K562 (cell line): ENCODE measurements at regions not wholly inside any gene's neighbourhood (a gene's known extent, or its start where the extent isn't known, plus 50 kb on each side); places are given as distances from the start of the nearest gene placed in this dataset.

Experiments
- ATAC-seq: fragments of 200-7000 bp; cut with Tn5 transposase; 3 replicates; pipeline ENCODE4 v1.9.1; 2020; ENCODE audit warnings: moderate library complexity
- BruUV-seq: library from RNA; stranded (reverse); fragments of 400-500 nt; replicated peaks from 2 replicates; lab custom pipeline; 2021; lab: Mats Ljungman, UMichigan
- CTCF ChIA-PET: fragments of 300-600 bp; formaldehyde crosslinking; extraction: SDS; loops from one replicate; lab custom pipeline; 2021; ENCODE audit warnings: low intra/inter-chr PET ratio; lab: Yijun Ruan, JAX
- POLR2A ChIA-PET: fragments of 300-600, 350-650 bp; sonication (Branson Sonifier 250); formaldehyde crosslinking; extraction: SDS; loops from one replicate; lab custom pipeline; 2021; ENCODE audit warnings: antibody characterized with exemption, inconsistent platforms; lab: Yijun Ruan, JAX
- DNase-seq, 4 experiments: peaks; one replicate each; pipeline versions ENCODE4 v3.0.0 to v3.0.0-alpha.2; 2011 to 2018; ENCODE audit warnings: low spot score in 3 of 4, mixed read lengths in 3 of 4; ENCODE audit errors: extremely low read depth in 1 of 4
- FAIRE-seq: peaks from 2 replicates; lab custom pipeline; 2011; peaks lifted over from hg19 to GRCh38; lab: Jason Lieb, UNC
- H2AFZ ChIP-seq: 2 replicates; pipeline ENCODE4 v1.6.0; 2011; ENCODE audit warnings: low read depth, low read length, control low read depth, inconsistent platforms
- H3K27ac ChIP-seq: fragments of 200-600 bp; 3 replicates; pipeline ENCODE4 v1.8.0; 2011; ENCODE audit warnings: low read depth, mild to moderate bottlenecking, control low read depth, inconsistent platforms, low read length, moderate library complexity, mixed read lengths; ENCODE audit errors: extremely low read depth
- H3K27me3 ChIP-seq, 2 experiments: fragments of 300-600 bp in 1 of 2; 2 replicates in 1 of 2; 3 replicates in 1 of 2; pipeline versions ENCODE4 v1.6.0 to v1.8.0; 2011; ENCODE audit warnings: inconsistent platforms in 2 of 2, low read length in 2 of 2, mild to moderate bottlenecking in 1 of 2, mixed read lengths in 1 of 2, moderate library complexity in 1 of 2; ENCODE audit not compliant: control insufficient read depth in 2 of 2, insufficient read depth in 2 of 2
- H3K36me3 ChIP-seq: fragments of 300-600 bp; 3 replicates; pipeline ENCODE4 v1.8.0; 2011; ENCODE audit warnings: mild to moderate bottlenecking, low read length, inconsistent platforms; ENCODE audit not compliant: control insufficient read depth, insufficient read depth
- H3K4me1 ChIP-seq, 2 experiments: fragments of 200-600 bp in 1 of 2; replicated peaks in 1 of 2; 2 replicates in 1 of 2; 3 replicates in 1 of 2; pipeline versions ENCODE4 v1.5.1 to v1.8.0; 2011; ENCODE audit warnings: inconsistent platforms in 2 of 2, low read length in 2 of 2, mild to moderate bottlenecking in 1 of 2, mixed read lengths in 1 of 2, moderate library complexity in 1 of 2; ENCODE audit not compliant: control insufficient read depth in 2 of 2, insufficient read depth in 2 of 2
- H3K4me2 ChIP-seq: 2 replicates; pipeline ENCODE4 v1.6.1; 2011; ENCODE audit warnings: low read length, control low read depth, inconsistent platforms, mixed read lengths; ENCODE audit not compliant: insufficient read depth
- H3K4me3 ChIP-seq: fragments of 200-600 bp; sonication (generic), shearing (Covaris generic); 2 replicates; pipeline ENCODE4 v1.5.1; 2016; ENCODE audit warnings: control low read depth, inconsistent platforms
- H3K79me2 ChIP-seq: fragments of 200-600 bp; 3 replicates; pipeline ENCODE4 v1.8.0; 2011; ENCODE audit warnings: low read length, inconsistent platforms; ENCODE audit not compliant: control insufficient read depth, insufficient read depth
- H3K9ac ChIP-seq, 2 experiments: 2 replicates each; pipeline versions ENCODE4 v1.6.0 to v1.6.1; 2011; ENCODE audit warnings: low read depth in 2 of 2, low read length in 2 of 2, control low read depth in 1 of 2, inconsistent platforms in 1 of 2, mild to moderate bottlenecking in 1 of 2, mixed read lengths in 1 of 2; ENCODE audit not compliant: insufficient read depth in 1 of 2
- H3K9me1 ChIP-seq: one replicate; pipeline ENCODE4 v1.6.0; 2011; ENCODE audit warnings: inconsistent platforms, mild to moderate bottlenecking, low read length, moderate library complexity; ENCODE audit not compliant: control insufficient read depth, insufficient read depth
- H3K9me3 ChIP-seq: replicated peaks from 2 replicates; pipeline ENCODE4 v1.5.1; 2011; ENCODE audit warnings: low read depth, low read length, inconsistent platforms; ENCODE audit not compliant: control insufficient read depth, insufficient read depth
- H4K20me1 ChIP-seq: replicated peaks from 2 replicates; pipeline ENCODE4 v1.6.1; 2011; ENCODE audit warnings: low read length, inconsistent platforms, mixed read lengths; ENCODE audit not compliant: control insufficient read depth, insufficient read depth
- HMG20B ChIP-seq: fragments of 250-450 bp; sonication (Bioruptor Pico); IDR thresholded peaks from 2 replicates; pipeline ENCODE4 v1.5.0; 2021; ENCODE audit warnings: mild to moderate bottlenecking
- MEIS2 ChIP-seq: fragments of 450-650 bp; IDR thresholded peaks from 2 replicates; pipeline ENCODE4 v1.6.1; 2014; ENCODE audit warnings: mild to moderate bottlenecking; ENCODE audit not compliant: partially characterized antibody
- MGA ChIP-seq: fragments of 450-650 bp; IDR thresholded peaks from 2 replicates; pipeline ENCODE4 v1.6.1; 2016; ENCODE audit warnings: mild to moderate bottlenecking, moderate library complexity
- PYGO2 ChIP-seq: fragments of 450-650 bp; IDR thresholded peaks from 2 replicates; pipeline ENCODE4 v1.6.1; 2016; ENCODE audit warnings: mild to moderate bottlenecking, missing genetic modification characterization, moderate library complexity, missing compliant biosample characterization
- RFX1 ChIP-seq: fragments of 450-650 bp; IDR thresholded peaks from 2 replicates; pipeline ENCODE4 v1.6.1; 2016; ENCODE audit warnings: mild to moderate bottlenecking, moderate library complexity
- TEAD1 ChIP-seq, 2 experiments: fragments of 450-650 bp in 1 of 2; sonication (generic) in 1 of 2; formaldehyde crosslinking; IDR thresholded peaks; 2 replicates each; pipeline versions ENCODE4 v1.4.0 to v1.8.0; 2020 to 2022; ENCODE audit warnings: mild to moderate bottlenecking in 2 of 2, missing genetic modification reagents in 1 of 2
- TEAD2 ChIP-seq: fragments of 450-650 bp; IDR thresholded peaks from 2 replicates; pipeline ENCODE4 v1.6.1; 2016; ENCODE audit warnings: missing genetic modification characterization, control low read depth, missing compliant biosample characterization
- ZBTB9 ChIP-seq: fragments of 450-650 bp; formaldehyde crosslinking; IDR thresholded peaks from 2 replicates; pipeline ENCODE4 v1.4.0; 2020; ENCODE audit warnings: mild to moderate bottlenecking, moderate library complexity
- WGBS: fragments of 100-300 bp; shearing (Covaris generic); methylation state at CpG from one replicate; pipeline ENCODE4 v1.1.6; 2016; ENCODE audit warnings: low coverage, mixed read lengths; ENCODE audit not compliant: insufficient coverage; ENCODE audit errors: missing lambda C conversion rate; 5-methylcytosine and 5-hydroxymethylcytosine counted together
- in situ Hi-C: fragments of 300-500 bp; cut with MboI; formaldehyde crosslinking; loops from 4 replicates; pipeline ENCODE4 v1.15.0; 2018; ENCODE audit warnings: inconsistent platforms, mixed read lengths
- intact Hi-C: fragments of 100-400 bp; cut with micrococcal nuclease; formaldehyde crosslinking; loops from 2 replicates; pipeline ENCODE4 v1.14.2; 2022
- TF ChIP-seq, protein P1 (sequence below): fragments of 250-450 bp; sonication (Bioruptor Pico); IDR thresholded peaks from 2 replicates; pipeline ENCODE4 v1.5.0; 2021

DNA sequence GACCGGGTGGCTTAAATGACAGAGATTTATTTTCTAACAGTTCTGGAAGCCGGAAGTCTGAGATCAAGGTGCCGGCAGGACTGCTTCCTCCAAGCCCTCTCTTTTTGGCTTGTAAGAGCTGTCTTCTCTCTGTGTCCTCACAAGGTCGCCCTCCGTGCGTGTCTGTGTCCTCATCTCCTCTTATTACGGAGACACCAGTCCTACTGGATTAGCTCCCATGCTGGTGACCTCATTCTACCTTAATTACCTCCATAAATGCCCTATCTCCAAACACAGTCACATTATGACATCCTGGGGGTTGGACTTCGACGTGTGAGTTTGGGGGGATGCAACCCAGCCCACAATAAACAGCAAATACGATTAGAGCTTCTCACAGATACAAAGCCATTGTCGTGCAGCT lies 161.5 kb downstream of the FOXL1 start:
- H2AFZ ChIP-seq: no peak overlapping the region
- intact Hi-C loops: no loop called here
- no peak overlapping the region for H3K27ac ChIP-seq
- DNase-seq (no peak), ATAC-seq (no peak), FAIRE-seq (no peak)
- peaks cover 40 to 67% of the 10 kb centered on the region in 2 experiments; a peak in 4 of 5 replicates for H3K27me3 ChIP-seq
- no peaks in the 10 kb centered on the region for H3K79me2 ChIP-seq
- H3K4me3 ChIP-seq: no peak overlapping the region
- no peak overlapping the region for H3K4me2 ChIP-seq
- H3K9me3 ChIP-seq: no peaks in the 10 kb centered on the region
- H3K9me1 ChIP-seq: no peaks in the 10 kb centered on the region
- in situ Hi-C loops: no loop called here
- CTCF ChIA-PET: no interaction called here
- no peaks in the 10 kb centered on the region for H3K36me3 ChIP-seq
- H3K4me1 ChIP-seq: no peaks in the 10 kb centered on the region; a peak in 1 of 5 replicates
- H3K9ac ChIP-seq: no peak overlapping the region
- no TSS peak for BruUV-seq
- H4K20me1 ChIP-seq: 0 out of 2 replicates have a peak, but pooled peaks cover 3% of the 10 kb centered on the region
- POLR2A ChIA-PET: interaction anchor here (0.6 to 1.0 kb wide), 2 partner anchors 14 to 577 kb away, joined by 3 read pairs; no protein-coding TSS in a partner anchor
- WGBS: 2% methylated on average over 11 of the region's 11 CpGs
- TF ChIP-seq MEIS2: no peak
- no peak for TF ChIP-seq TEAD1 (CRISPR knock-in tag; IDR thresholded peaks at IDR 0.05)
- no peak for TF ChIP-seq PYGO2 (tag)
- TF ChIP-seq MGA: no peak
- no peak for TF ChIP-seq TEAD2
- TF ChIP-seq ZBTB9 (CRISPR knock-in tag): no peak
- TF ChIP-seq RFX1: no peak
- TF ChIP-seq, protein P1, sequence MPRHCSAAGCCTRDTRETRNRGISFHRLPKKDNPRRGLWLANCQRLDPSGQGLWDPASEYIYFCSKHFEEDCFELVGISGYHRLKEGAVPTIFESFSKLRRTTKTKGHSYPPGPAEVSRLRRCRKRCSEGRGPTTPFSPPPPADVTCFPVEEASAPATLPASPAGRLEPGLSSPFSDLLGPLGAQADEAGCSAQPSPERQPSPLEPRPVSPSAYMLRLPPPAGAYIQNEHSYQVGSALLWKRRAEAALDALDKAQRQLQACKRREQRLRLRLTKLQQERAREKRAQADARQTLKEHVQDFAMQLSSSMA (CRISPR knock-in tag): no peak
- TF ChIP-seq HMG20B (CRISPR knock-in tag): no peak
